Cardiac muscle cell (in vitro differentiated cells and primary cell): ENCODE measurements at regions not wholly inside any gene's neighbourhood (a gene's known extent, or its start where the extent isn't known, plus 50 kb on each side); places are given as distances from the start of the nearest gene placed in this dataset.
A peak's percentile ranks its signal among the peaks of the same experiment; 100 is the strongest.

Experiments used
- DNase-seq, 2 donors: peaks; one replicate each; pipeline versions ENCODE4 v3.0.0 to v3.0.0-alpha.2; 2010 to 2017; ENCODE audit warnings: low read depth in 1 of 2, low spot score in 1 of 2
- H3K27ac ChIP-seq: fragments of 200-600 bp; sonication (generic); 2 replicates; pipeline ENCODE4 v1.5.1; 2016
- H3K27me3 ChIP-seq: fragments of 200-600 bp; sonication (generic); 2 replicates; pipeline ENCODE4 v1.6.0; 2016; ENCODE audit warnings: control low read depth
- H3K36me3 ChIP-seq: fragments of 200-600 bp; sonication (generic); 2 replicates; pipeline ENCODE4 v1.5.1; 2016; ENCODE audit warnings: control low read depth
- H3K4me1 ChIP-seq: fragments of 200-600 bp; sonication (generic); 2 replicates; pipeline ENCODE4 v1.8.1; 2017; ENCODE audit warnings: low read depth, mild to moderate bottlenecking, mixed run types
- H3K4me3 ChIP-seq: fragments of 200-600 bp; sonication (generic); 2 replicates; pipeline ENCODE4 v1.5.1; 2016; ENCODE audit warnings: mild to moderate bottlenecking
- H3K9me3 ChIP-seq: fragments of 200-600 bp; sonication (generic); 2 replicates; pipeline ENCODE4 v1.5.1; 2017; ENCODE audit warnings: low read depth, mild to moderate bottlenecking, control low read depth
- CTCF ChIP-seq: IDR thresholded peaks from 2 replicates; pipeline ENCODE4 v1.5.1; 2012; ENCODE audit warnings: low read depth, mild to moderate bottlenecking, low read length

GRCh38 chr4:24453951-24454350 is 130.4 kb downstream of the DHX15 start:
- no peak for TF ChIP-seq CTCF
- no peaks in the 10 kb centered on the region for H3K36me3 ChIP-seq
- no peaks in the 10 kb centered on the region for H3K4me1 ChIP-seq
- H3K27me3 ChIP-seq = no peaks in the 10 kb centered on the region
- H3K27ac ChIP-seq = no peak overlapping the region
- H3K9me3 ChIP-seq = no peaks in the 10 kb centered on the region
- DNase-seq = no peak
- H3K4me3 ChIP-seq = no peak overlapping the region

GRCh38 chr4:24451870-24452269 is 132.5 kb downstream of the DHX15 start:
- Histone ChIP-seq H3K4me1 (no peaks in the 10 kb centered on the region), H3K27me3 (no peaks in the 10 kb centered on the region), H3K36me3 (no peaks in the 10 kb centered on the region), H3K4me3 (no peak overlapping the region), H3K9me3 (no peaks in the 10 kb centered on the region), H3K27ac (no peak overlapping the region)
- no peak for DNase-seq
- no peak for TF ChIP-seq CTCF

GRCh38 chr4:24443200-24443599 is 141.2 kb downstream of the DHX15 start:
- H3K36me3 ChIP-seq = no peaks in the 10 kb centered on the region
- no peaks in the 10 kb centered on the region for H3K27me3 ChIP-seq
- no peak overlapping the region for H3K4me3 ChIP-seq
- H3K27ac ChIP-seq = no peak overlapping the region
- H3K4me1 ChIP-seq = no peaks in the 10 kb centered on the region
- no peak for TF ChIP-seq CTCF
- no peak for DNase-seq
- H3K9me3 ChIP-seq = no peaks in the 10 kb centered on the region

- no peaks in the 10 kb centered on the region for H3K36me3 ChIP-seq
- H3K4me3 ChIP-seq = no peak overlapping the region
- H3K4me1 ChIP-seq = no peaks in the 10 kb centered on the region
- TF ChIP-seq CTCF = no peak
- H3K27me3 ChIP-seq = no peaks in the 10 kb centered on the region
- H3K27ac ChIP-seq = no peak overlapping the region
- no peaks in the 10 kb centered on the region for H3K9me3 ChIP-seq
- DNase-seq = no peak
These were observed 143.6 kb downstream of the DHX15 start for GRCh38 chr4:24440765-24441164.

GRCh38 chr4:24434241-24434640 is 150.1 kb downstream of the DHX15 start:
- H3K27me3 ChIP-seq = no peaks in the 10 kb centered on the region
- H3K9me3 ChIP-seq = no peaks in the 10 kb centered on the region
- no peak overlapping the region for H3K4me3 ChIP-seq
- no peak overlapping the region for H3K27ac ChIP-seq
- H3K36me3 ChIP-seq = no peaks in the 10 kb centered on the region
- TF ChIP-seq CTCF = no peak
- H3K4me1 ChIP-seq = no peaks in the 10 kb centered on the region
- peak in 1 of 2 donors; percentile 1 for DNase-seq
